ENCODE measurements at regions not wholly inside any gene's neighbourhood (a gene's known extent, or its start where the extent isn't known, plus 50 kb on each side); places are given as distances from the start of the nearest gene placed in this dataset.

- no peak overlapping the region for H3K4me3 ChIP-seq (ENCODE audit: low read depth in 2 of 2, low read length in 1 of 2)
- H3K79me2 ChIP-seq (ENCODE audit: insufficient read depth): no peaks in the 10 kb centered on the region
- no peak for DNase-seq
- ChIA-PET POLR2A (no interaction called here), CTCF (interaction anchor here (0.6 kb wide), 1 partner anchor 23 kb away, joined by 3 read pairs; no protein-coding TSS in a partner anchor)
- no peak overlapping the region for H3K4me2 ChIP-seq
- 44% methylated on average over 2 of the region's 3 CpGs for WGBS (ENCODE audit: low lambda C conversion rate)
- H2AFZ ChIP-seq (ENCODE audit: low read depth): no peak overlapping the region
- H3K4me1 ChIP-seq (ENCODE audit: control insufficient read depth in 1 of 2, insufficient read depth in 2 of 2, low read depth in 1 of 2, low read length in 1 of 2): no peaks in the 10 kb centered on the region
- H3K27ac ChIP-seq (ENCODE audit: low read depth in 2 of 2, low read length in 1 of 2): no peak overlapping the region
- no peaks in the 10 kb centered on the region for H3K27me3 ChIP-seq (ENCODE audit: insufficient read depth)
- no peaks in the 10 kb centered on the region for H3K9me3 ChIP-seq
- no peaks in the 10 kb centered on the region for H3F3A ChIP-seq (replicated peaks; ENCODE audit: insufficient read depth)
- no peaks in the 10 kb centered on the region for H4K20me1 ChIP-seq (ENCODE audit: insufficient read depth)
- no peaks in the 10 kb centered on the region for H3K36me3 ChIP-seq (replicated peaks in 1 of 2; ENCODE audit: control insufficient read depth in 1 of 2, insufficient read depth in 2 of 2, low read length in 1 of 2)
- TF ChIP-seq NFIC (IDR thresholded peaks at IDR 0.05; ENCODE audit: borderline replicate concordance) (no peak), RFX5 (IDR thresholded peaks at IDR 0.05; ENCODE audit: low read length) (no peak), RXRA (IDR thresholded peaks at IDR 0.05; ENCODE audit: borderline replicate concordance, low read depth) (no peak), POLR2AphosphoS5 (IDR thresholded peaks at IDR 0.05; ENCODE audit: low read depth, low read length) (no peak), GABPA (IDR thresholded peaks at IDR 0.05; ENCODE audit: low read depth) (no peak), SIN3A (IDR thresholded peaks at IDR 0.05; ENCODE audit: borderline replicate concordance, low read depth, low read length) (no peak), MAX (IDR thresholded peaks at IDR 0.05; ENCODE audit: low read depth) (no peak), ELF1 (IDR thresholded peaks at IDR 0.05) (no peak), EP300 (IDR thresholded peaks at IDR 0.05; ENCODE audit: borderline replicate concordance in 1 of 2, low read depth in 1 of 2, low read length in 1 of 2) (no peak), JUND (IDR thresholded peaks at IDR 0.05) (no peak), RCOR1 (IDR thresholded peaks at IDR 0.05; ENCODE audit: low read length) (no peak), FOXJ3 (CRISPR knock-in tag; IDR thresholded peaks at IDR 0.05) (no peak), PBX3 (IDR thresholded peaks at IDR 0.05) (no peak), RAD21 (IDR thresholded peaks at IDR 0.05; ENCODE audit: low read length) (no peak), USF2 (IDR thresholded peaks at IDR 0.05; ENCODE audit: borderline replicate concordance, low read depth, low read length) (no peak), EZH2phosphoT487 (IDR thresholded peaks at IDR 0.05; ENCODE audit: borderline replicate concordance, low read depth) (no peak), YY1 (IDR thresholded peaks at IDR 0.05; ENCODE audit: low read depth) (no peak)
- no peaks in the 10 kb centered on the region for H3K9me2 ChIP-seq
- H3K9ac ChIP-seq: no peak overlapping the region
These were observed 189.6 kb upstream of the FBXL4 start for GRCh38 chr6:99137314-99137713.

GRCh38 chr6:99136488-99136887 lies 188.7 kb upstream of the FBXL4 start:
- Histone ChIP-seq H3K4me2 (no peak overlapping the region), H4K20me1 (ENCODE audit: insufficient read depth) (no peaks in the 10 kb centered on the region), H3K27me3 (ENCODE audit: insufficient read depth) (no peaks in the 10 kb centered on the region), H3K4me3 (ENCODE audit: low read depth in 2 of 2, low read length in 1 of 2) (no peak overlapping the region), H2AFZ (ENCODE audit: low read depth) (no peak overlapping the region), H3K27ac (ENCODE audit: low read depth in 2 of 2, low read length in 1 of 2) (no peak overlapping the region), H3K36me3 (replicated peaks in 1 of 2; ENCODE audit: control insufficient read depth in 1 of 2, insufficient read depth in 2 of 2, low read length in 1 of 2) (no peaks in the 10 kb centered on the region), H3K4me1 (ENCODE audit: control insufficient read depth in 1 of 2, insufficient read depth in 2 of 2, low read depth in 1 of 2, low read length in 1 of 2) (peaks cover 0 to 3% of the 10 kb centered on the region in 2 experiments; a peak in 1 of 4 replicates), H3K9me3 (no peaks in the 10 kb centered on the region), H3F3A (replicated peaks; ENCODE audit: insufficient read depth) (no peaks in the 10 kb centered on the region), H3K9ac (no peak overlapping the region), H3K9me2 (no peaks in the 10 kb centered on the region), H3K79me2 (ENCODE audit: insufficient read depth) (no peaks in the 10 kb centered on the region)
- WGBS (ENCODE audit: low lambda C conversion rate): 30% methylated on average over 3 of the region's 3 CpGs
- DNase-seq: no peak
- POLR2A ChIA-PET: no interaction called here
- CTCF ChIA-PET: interaction anchor here (0.7 kb wide), 1 partner anchor 15 kb away, joined by 3 read pairs; no protein-coding TSS in a partner anchor
- no peak for TF ChIP-seq USF2 (IDR thresholded peaks at IDR 0.05; ENCODE audit: borderline replicate concordance, low read depth, low read length)
- no peak for TF ChIP-seq POLR2AphosphoS5 (IDR thresholded peaks at IDR 0.05; ENCODE audit: low read depth, low read length)
- no peak for TF ChIP-seq CTCF (IDR thresholded peaks at IDR 0.05)
- no peak for TF ChIP-seq RAD21 (IDR thresholded peaks at IDR 0.05; ENCODE audit: low read length)
- no peak for TF ChIP-seq FOXM1 (IDR thresholded peaks at IDR 0.05; ENCODE audit: low read depth)
- no peak for TF ChIP-seq SIN3A (IDR thresholded peaks at IDR 0.05; ENCODE audit: borderline replicate concordance, low read depth, low read length)
- no peak for TF ChIP-seq MXI1 (IDR thresholded peaks at IDR 0.05; ENCODE audit: low read depth, low read length)
- TF ChIP-seq MEF2A (IDR thresholded peaks at IDR 0.05; ENCODE audit: borderline replicate concordance, low read depth): no peak
- TF ChIP-seq GABPA (IDR thresholded peaks at IDR 0.05; ENCODE audit: low read depth): no peak
- TF ChIP-seq RXRA (IDR thresholded peaks at IDR 0.05; ENCODE audit: borderline replicate concordance, low read depth): no peak
- no peak for TF ChIP-seq EP300 (IDR thresholded peaks at IDR 0.05; ENCODE audit: borderline replicate concordance in 1 of 2, low read depth in 1 of 2, low read length in 1 of 2)
- TF ChIP-seq FOXJ3 (CRISPR knock-in tag; IDR thresholded peaks at IDR 0.05): no peak
- no peak for TF ChIP-seq NRF1 (IDR thresholded peaks at IDR 0.05; ENCODE audit: low read depth, low read length)
- no peak for TF ChIP-seq YY1 (IDR thresholded peaks at IDR 0.05; ENCODE audit: low read depth)
- no peak for TF ChIP-seq ELF1 (IDR thresholded peaks at IDR 0.05)
- TF ChIP-seq PBX3 (IDR thresholded peaks at IDR 0.05): no peak
